ENCODE measurements at regions not wholly inside any gene's neighbourhood (a gene's known extent, or its start where the extent isn't known, plus 50 kb on each side); places are given as distances from the start of the nearest gene placed in this dataset.

DNA sequence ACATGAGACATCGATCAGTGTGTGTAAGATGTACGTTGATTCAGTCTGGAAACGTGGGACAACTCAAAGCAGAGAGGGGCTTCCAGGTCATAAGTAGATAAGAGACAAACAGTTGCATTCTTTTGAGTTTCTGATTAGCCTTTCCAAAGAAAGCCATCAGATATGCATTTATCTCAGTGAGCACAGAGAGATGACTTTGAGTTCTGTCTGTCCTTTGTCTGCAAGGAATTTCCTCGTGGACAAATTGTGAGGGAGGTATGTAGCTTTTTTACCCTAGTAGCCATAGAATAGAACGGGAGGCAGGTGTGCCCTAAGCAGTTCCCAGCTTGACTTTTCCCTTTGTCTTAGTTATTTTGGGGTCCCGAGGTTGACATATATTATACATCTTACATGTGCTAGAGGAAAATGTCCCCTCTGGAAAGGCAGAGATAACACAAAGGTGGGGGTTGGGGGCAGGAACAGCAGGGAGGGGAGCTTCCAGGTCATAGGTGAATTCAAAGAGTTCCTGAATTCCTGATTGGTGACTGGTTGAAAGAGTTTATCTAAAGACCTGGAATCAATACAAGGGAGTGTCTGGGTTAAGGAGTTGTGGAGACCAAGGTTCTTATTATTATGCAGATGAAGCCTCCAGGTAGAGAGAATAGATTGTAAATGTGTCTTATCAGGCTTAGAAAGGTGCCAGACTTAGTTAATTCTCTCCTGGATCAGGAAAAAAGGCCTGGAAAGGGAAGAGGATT, 237.0 kb downstream of the NFATC2 start:
- TF ChIP-seq, protein P1, sequence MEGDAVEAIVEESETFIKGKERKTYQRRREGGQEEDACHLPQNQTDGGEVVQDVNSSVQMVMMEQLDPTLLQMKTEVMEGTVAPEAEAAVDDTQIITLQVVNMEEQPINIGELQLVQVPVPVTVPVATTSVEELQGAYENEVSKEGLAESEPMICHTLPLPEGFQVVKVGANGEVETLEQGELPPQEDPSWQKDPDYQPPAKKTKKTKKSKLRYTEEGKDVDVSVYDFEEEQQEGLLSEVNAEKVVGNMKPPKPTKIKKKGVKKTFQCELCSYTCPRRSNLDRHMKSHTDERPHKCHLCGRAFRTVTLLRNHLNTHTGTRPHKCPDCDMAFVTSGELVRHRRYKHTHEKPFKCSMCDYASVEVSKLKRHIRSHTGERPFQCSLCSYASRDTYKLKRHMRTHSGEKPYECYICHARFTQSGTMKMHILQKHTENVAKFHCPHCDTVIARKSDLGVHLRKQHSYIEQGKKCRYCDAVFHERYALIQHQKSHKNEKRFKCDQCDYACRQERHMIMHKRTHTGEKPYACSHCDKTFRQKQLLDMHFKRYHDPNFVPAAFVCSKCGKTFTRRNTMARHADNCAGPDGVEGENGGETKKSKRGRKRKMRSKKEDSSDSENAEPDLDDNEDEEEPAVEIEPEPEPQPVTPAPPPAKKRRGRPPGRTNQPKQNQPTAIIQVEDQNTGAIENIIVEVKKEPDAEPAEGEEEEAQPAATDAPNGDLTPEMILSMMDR (IDR thresholded peaks at IDR 0.05; ENCODE audit: poor library complexity) = no peak
- TF ChIP-seq EZH2 (IDR thresholded peaks at IDR 0.05; ENCODE audit: borderline replicate concordance) (no peak), EZH2phosphoT487 (IDR thresholded peaks at IDR 0.05; ENCODE audit: low read depth, severe bottlenecking, unreplicated experiment) (no peak)
- H4K20me1 ChIP-seq (ENCODE audit: insufficient read depth, poor library complexity, severe bottlenecking) = no peaks in the 10 kb centered on the region
- no peak overlapping the region for H3K4me3 ChIP-seq
- no peaks in the 10 kb centered on the region for H3K36me3 ChIP-seq (replicated peaks; ENCODE audit: insufficient read depth, low read depth)
- WGBS (ENCODE audit: low lambda C conversion rate, missing lambda C conversion rate) = 24% methylated on average over 6 of the region's 6 CpGs
- no peaks in the 10 kb centered on the region for H3K9me3 ChIP-seq (ENCODE audit: low read depth)
- H3K27me3 ChIP-seq = no peaks in the 10 kb centered on the region
- H3K9me2 ChIP-seq (replicated peaks; ENCODE audit: insufficient read depth) = no peaks in the 10 kb centered on the region
- H3K27ac ChIP-seq = no peak overlapping the region
- no peak overlapping the region for H3K4me2 ChIP-seq
- no peaks in the 10 kb centered on the region for H3K4me1 ChIP-seq (ENCODE audit: insufficient read depth)
- no peaks in the 10 kb centered on the region for H3K79me2 ChIP-seq
- DNase-seq (ENCODE audit: low spot score) = no peak
- no peak overlapping the region for H2AFZ ChIP-seq

DNA sequence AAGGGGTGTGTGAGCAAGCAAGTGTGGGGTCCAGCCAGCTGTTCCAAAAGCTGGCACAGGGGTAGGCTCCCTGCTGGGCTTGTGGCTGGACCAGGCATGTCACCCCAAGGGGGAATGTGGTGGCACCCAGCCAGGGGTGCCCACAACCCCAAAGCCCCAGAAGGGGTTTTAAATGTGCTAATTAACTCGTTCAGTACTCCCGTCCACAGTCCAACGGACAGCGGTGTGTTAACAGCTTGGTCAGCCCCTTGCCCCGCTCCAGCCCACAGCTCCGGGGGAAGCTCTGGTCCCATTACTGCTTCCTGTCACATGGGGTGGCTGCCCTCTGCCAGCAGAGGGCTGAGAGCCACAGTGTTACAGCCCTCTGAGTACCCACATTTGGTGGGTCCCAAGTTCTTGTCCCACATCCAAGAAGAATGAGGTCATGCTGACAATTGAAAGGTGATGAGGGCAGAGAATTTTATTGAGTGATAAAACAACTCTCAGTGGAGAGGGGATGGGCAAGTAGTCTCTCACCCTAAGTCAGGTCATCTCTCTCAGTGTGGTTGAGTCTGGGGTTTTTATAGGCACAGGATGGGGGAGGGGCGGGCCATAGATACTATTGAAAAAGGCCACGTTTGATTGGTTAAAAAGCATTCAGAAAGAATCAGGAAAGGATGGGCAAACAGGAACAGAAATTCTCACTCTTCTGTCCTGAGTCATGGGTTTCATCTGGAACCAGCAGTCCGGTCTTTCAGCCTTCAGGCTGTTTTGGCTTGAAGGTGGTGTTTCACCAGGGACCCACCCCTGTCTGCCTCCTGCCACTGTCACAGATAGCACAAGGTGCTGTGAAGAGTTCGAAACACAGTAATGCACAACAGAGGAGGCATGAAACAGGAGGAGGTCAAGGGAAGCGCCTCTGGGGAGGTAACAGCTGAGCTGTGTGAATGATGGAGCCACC, 238.5 kb downstream of the NFATC2 start:
- Histone ChIP-seq H3K27ac (no peak overlapping the region), H3K79me2 (no peaks in the 10 kb centered on the region), H3K4me2 (no peak overlapping the region), H2AFZ (no peak overlapping the region), H3K9me3 (ENCODE audit: low read depth) (no peaks in the 10 kb centered on the region), H3K9me2 (replicated peaks; ENCODE audit: insufficient read depth) (no peaks in the 10 kb centered on the region), H4K20me1 (ENCODE audit: insufficient read depth, poor library complexity, severe bottlenecking) (no peaks in the 10 kb centered on the region), H3K4me1 (ENCODE audit: insufficient read depth) (no peaks in the 10 kb centered on the region), H3K36me3 (replicated peaks; ENCODE audit: insufficient read depth, low read depth) (no peaks in the 10 kb centered on the region), H3K4me3 (no peak overlapping the region), H3K27me3 (no peaks in the 10 kb centered on the region)
- no peak for DNase-seq (ENCODE audit: low spot score)
- TF ChIP-seq EZH2 (IDR thresholded peaks at IDR 0.05; ENCODE audit: borderline replicate concordance) (no peak), EZH2phosphoT487 (IDR thresholded peaks at IDR 0.05; ENCODE audit: low read depth, severe bottlenecking, unreplicated experiment) (no peak)
- TF ChIP-seq, protein P1 (IDR thresholded peaks at IDR 0.05; ENCODE audit: poor library complexity) = no peak
- 79% methylated on average over 11 of the region's 11 CpGs for WGBS (ENCODE audit: low lambda C conversion rate, missing lambda C conversion rate)

DNA sequence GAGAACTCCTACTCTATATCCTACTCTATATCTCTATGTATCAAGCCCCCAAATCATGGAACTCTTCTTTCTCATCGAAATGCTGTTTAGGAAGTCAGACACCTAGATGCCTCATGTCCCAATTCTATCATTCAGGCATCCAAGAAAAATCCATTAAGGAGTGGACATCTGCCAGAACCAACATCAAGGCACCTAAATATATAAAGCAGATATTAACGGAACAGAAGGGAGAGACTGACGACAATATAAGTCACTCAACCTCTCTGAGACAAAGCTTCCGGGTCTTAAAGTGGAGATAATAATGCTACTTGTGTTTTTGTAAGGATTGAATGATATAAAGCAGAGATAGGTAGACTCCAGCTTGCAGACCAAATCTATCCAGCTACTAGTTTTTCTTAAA, 241.5 kb downstream of the NFATC2 start:
- Histone ChIP-seq H3K4me2 (no peak overlapping the region), H3K27ac (no peak overlapping the region), H3K36me3 (replicated peaks; ENCODE audit: insufficient read depth, low read depth) (no peaks in the 10 kb centered on the region), H3K79me2 (no peaks in the 10 kb centered on the region), H3K9me3 (ENCODE audit: low read depth) (no peaks in the 10 kb centered on the region), H3K4me1 (ENCODE audit: insufficient read depth) (no peaks in the 10 kb centered on the region), H4K20me1 (ENCODE audit: insufficient read depth, poor library complexity, severe bottlenecking) (no peaks in the 10 kb centered on the region), H3K27me3 (no peaks in the 10 kb centered on the region), H2AFZ (no peak overlapping the region), H3K4me3 (no peak overlapping the region), H3K9me2 (replicated peaks; ENCODE audit: insufficient read depth) (no peaks in the 10 kb centered on the region)
- WGBS (ENCODE audit: low lambda C conversion rate, missing lambda C conversion rate) = 69% methylated on average over 4 of the region's 4 CpGs
- no peak for DNase-seq (ENCODE audit: low spot score)
- TF ChIP-seq EZH2phosphoT487 (IDR thresholded peaks at IDR 0.05; ENCODE audit: low read depth, severe bottlenecking, unreplicated experiment) (no peak), EZH2 (IDR thresholded peaks at IDR 0.05; ENCODE audit: borderline replicate concordance) (no peak)
- TF ChIP-seq, protein P1 (IDR thresholded peaks at IDR 0.05; ENCODE audit: poor library complexity) = no peak

Measured in hepatocyte (in vitro differentiated cells).